Gastroesophageal sphincter (tissue), 3 donors: ENCODE measurements at regions not wholly inside any gene's neighbourhood (a gene's known extent, or its start where the extent isn't known, plus 50 kb on each side); places are given as distances from the start of the nearest gene placed in this dataset.

Experiments
- EP300 ChIP-seq: sonication (generic); formaldehyde crosslinking; IDR thresholded peaks from one replicate; pipeline ENCODE4 v1.6.1; 2017; ENCODE audit warnings: antibody characterized with exemption, mild to moderate bottlenecking
- POLR2A ChIP-seq, 2 donors: fragments of 450-650 bp; IDR thresholded peaks; one replicate each; pipeline ENCODE4 v1.6.1; 2017; ENCODE audit warnings: antibody characterized with exemption in 2 of 2, mild to moderate bottlenecking in 2 of 2, moderate library complexity in 1 of 2
- TF ChIP-seq, protein P1 (sequence below), 4 experiments: fragments of 200-600 bp in 2 of 4; fragments of 450-650 bp in 2 of 4; sonication (generic) in 1 of 4; IDR thresholded peaks; one replicate each; pipeline ENCODE4 v1.5.1; 2017 to 2019; ENCODE audit warnings: antibody characterized with exemption in 4 of 4, mild to moderate bottlenecking in 2 of 4, moderate library complexity in 2 of 4

DNA sequence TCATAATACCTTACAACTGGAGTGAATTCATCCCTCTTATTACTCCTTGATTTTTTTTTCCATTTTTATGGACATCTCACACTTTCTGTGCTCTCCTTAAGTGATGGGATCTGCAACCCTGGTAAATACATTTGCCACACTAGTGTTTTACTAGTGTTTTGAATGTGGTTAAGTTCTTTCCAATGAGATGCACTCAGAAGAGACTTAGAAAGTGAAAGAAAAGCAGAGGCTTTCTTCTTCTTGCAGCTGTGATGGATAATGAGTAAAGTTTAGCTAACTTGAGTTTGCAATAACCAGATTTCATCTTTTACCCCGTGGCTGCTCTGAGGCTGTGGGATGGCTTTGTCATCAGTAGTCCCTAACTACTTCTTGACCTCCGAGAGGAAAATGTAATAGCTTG lies 1248.4 kb downstream of the NSUN3 start:
- TF ChIP-seq EP300 (no peak), POLR2A (IDR thresholded peaks at IDR 0.05) (no peak)
- TF ChIP-seq, protein P1, sequence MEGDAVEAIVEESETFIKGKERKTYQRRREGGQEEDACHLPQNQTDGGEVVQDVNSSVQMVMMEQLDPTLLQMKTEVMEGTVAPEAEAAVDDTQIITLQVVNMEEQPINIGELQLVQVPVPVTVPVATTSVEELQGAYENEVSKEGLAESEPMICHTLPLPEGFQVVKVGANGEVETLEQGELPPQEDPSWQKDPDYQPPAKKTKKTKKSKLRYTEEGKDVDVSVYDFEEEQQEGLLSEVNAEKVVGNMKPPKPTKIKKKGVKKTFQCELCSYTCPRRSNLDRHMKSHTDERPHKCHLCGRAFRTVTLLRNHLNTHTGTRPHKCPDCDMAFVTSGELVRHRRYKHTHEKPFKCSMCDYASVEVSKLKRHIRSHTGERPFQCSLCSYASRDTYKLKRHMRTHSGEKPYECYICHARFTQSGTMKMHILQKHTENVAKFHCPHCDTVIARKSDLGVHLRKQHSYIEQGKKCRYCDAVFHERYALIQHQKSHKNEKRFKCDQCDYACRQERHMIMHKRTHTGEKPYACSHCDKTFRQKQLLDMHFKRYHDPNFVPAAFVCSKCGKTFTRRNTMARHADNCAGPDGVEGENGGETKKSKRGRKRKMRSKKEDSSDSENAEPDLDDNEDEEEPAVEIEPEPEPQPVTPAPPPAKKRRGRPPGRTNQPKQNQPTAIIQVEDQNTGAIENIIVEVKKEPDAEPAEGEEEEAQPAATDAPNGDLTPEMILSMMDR (IDR thresholded peaks at IDR 0.05) = no peak
